GM12891 (cell line): ENCODE measurements at regions not wholly inside any gene's neighbourhood (a gene's known extent, or its start where the extent isn't known, plus 50 kb on each side); places are given as distances from the start of the nearest gene placed in this dataset.

Experiments used
- POLR2A ChIP-seq: IDR thresholded peaks from 2 replicates; pipeline ENCODE4 v1.6.1; 2011; ENCODE audit warnings: low read depth, low read length, control low read depth
- POLR2AphosphoS5 ChIP-seq: IDR thresholded peaks from 2 replicates; pipeline ENCODE4 v1.6.1; 2011; ENCODE audit warnings: low read depth, low read length, control low read depth
- SPI1 ChIP-seq: IDR thresholded peaks from 2 replicates; pipeline ENCODE4 v1.6.1; 2011; ENCODE audit warnings: low read depth, low read length, control low read depth

- TF ChIP-seq SPI1 (no peak), POLR2AphosphoS5 (no peak), POLR2A (no peak)
These were observed 280.0 kb downstream of the KBTBD8 start for GRCh38 chr3:67278015-67278618.
